HUDEP-2 (cell line): ENCODE measurements at regions not wholly inside any gene's neighbourhood (a gene's known extent, or its start where the extent isn't known, plus 50 kb on each side); places are given as distances from the start of the nearest gene placed in this dataset.

Source experiments
- DNase-seq, 76 experiments: peaks; one replicate each; lab custom pipeline; 2025; ENCODE audit not compliant: unreplicated experiment in 76 of 76; lab: John Stamatoyannopoulos, UW

GRCh38 chr6:79307321-79308036 is 73.0 kb upstream of the HMGN3 start:
- DNase-seq = no peak

GRCh38 chr6:79305020-79305419 is 70.5 kb upstream of the HMGN3 start:
- no peak for DNase-seq

GRCh38 chr6:79302341-79302740 is 67.9 kb upstream of the HMGN3 start:
- no peak for DNase-seq

- DNase-seq = no peak
These were observed 66.8 kb upstream of the HMGN3 start for GRCh38 chr6:79301290-79301689.

- no peak for DNase-seq
These were observed 61.7 kb upstream of the HMGN3 start for GRCh38 chr6:79296211-79296610.
